Stimulated activated CD4-positive, alpha-beta T cell treated with anti-CD3 and anti-CD28 coated beads, Interleukin-1b, Interleukin-23, amount 100 ng/mL, for 1 hour (primary cell): ENCODE measurements at regions not wholly inside any gene's neighbourhood (a gene's known extent, or its start where the extent isn't known, plus 50 kb on each side); places are given as distances from the start of the nearest gene placed in this dataset.
"Not testable (repeated sequence)": the region's sequence is repeated elsewhere in the genome, so short reads cannot be mapped to it uniquely, and the experiment has no call there.

ENCODE experiments used
- DNase-seq, 2 donors: peaks; one replicate each; pipeline ENCODE4 v3.0.0-alpha.2; 2020; ENCODE audit warnings: low read depth in 2 of 2

DNA sequence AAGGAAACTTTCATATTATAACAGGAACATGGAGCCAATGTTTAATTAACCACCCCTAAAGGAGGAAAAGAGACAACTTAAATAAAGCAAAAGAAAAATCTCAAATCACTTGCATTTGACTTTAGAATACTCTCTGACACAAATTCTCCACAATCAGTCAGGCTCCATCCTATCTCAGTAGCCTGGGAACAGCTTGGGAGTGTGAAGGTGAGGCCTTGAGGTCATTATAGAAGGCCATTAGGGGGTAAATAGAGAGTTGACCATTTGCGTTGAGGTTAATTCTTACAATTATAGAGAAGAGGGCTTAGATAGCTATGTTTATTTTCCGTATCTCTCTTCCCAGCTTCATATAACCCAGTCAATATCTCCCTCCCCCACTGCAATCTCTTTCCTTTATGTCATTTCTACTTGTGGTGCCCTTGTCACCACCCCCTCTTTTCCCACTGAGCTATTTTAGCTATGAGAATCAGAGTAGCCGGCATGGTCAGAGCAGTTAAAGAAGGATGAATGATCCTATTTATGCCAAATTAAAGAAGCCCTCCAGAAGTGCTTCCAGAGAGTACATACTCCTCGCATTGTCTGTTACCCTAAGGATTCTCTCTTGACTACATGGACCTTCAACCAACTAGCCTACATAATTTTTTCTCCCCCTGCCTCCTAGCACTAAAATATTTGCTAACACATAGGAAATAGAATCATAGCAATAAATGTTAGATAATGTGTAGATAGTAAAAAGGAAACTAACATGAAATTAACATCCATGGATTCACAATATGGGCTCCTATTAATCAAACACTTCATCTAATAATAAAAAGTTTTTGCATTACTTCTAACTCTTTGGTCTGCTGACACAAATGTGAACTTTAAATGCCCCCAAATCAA lies 135.2 kb upstream of the KRR1 start:
- DNase-seq, result no peak

DNA sequence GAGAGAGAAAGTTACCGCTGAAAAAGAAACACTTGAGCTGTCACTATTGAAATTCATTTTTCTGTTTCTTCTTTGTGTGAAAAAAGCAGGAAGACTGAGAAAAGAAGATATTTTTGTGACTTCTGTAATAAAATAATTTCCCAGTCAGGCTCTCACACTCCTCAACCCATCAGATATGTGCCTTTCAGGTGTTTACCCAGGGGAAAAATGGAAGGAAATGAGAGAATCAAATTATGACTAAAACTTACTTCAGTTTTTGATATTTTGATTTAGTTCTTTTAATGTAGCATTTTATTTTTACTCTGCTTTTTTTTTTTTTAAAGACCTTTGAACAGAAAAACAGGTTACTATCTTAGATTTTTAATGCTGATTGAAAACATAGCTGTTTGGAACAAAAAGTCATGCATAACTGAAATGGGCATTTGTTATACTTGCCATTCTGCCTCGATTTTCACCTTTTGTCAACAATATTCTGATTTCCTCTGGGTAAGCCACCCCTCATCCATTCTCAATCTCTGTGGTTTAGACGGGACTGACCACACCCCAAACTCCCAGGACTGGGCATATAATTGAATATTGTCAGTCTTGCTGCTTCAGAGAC lies 133.2 kb upstream of the KRR1 start:
- no peak for DNase-seq

GRCh38 chr12:75643119-75643518 lies 131.7 kb upstream of the KRR1 start:
- DNase-seq, result not testable (repeated sequence)

- DNase-seq, result no peak
Measured at GRCh38 chr12:75642226-75642625, 130.8 kb upstream of the KRR1 start.

DNA sequence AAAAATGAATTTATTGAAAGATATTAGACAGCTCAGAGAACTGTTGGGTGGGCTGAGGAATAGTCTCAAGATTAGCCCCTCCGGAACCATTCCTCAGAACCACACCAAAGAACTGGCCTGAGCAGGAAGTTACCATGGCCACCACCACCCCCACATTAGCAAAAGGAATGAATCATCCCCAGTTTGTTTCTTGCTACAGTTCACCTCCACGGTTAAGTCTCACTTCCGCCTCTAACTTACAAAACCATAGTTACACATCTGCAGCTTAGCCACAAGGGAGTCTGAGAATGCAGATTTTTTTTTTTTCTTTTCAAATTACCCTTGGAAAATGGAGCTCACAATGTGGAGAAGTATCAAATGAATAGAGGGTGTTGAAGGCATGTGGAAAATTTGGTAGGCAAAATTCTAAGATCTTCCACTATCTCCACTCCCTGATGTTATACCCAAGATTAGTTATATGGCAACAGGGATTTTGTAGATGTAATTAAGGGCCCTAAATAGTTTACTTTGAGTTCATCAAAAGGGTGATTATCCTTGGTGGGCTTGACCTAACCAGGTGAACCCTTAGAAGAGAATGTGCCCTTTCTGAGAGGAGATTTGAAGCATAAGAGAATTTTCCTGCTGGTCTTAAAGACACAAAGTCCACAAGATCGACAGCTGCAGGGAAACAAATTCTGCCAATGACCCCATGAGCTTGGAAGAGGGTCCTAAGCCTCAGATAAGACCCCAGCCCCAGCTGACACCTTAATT lies 129.8 kb upstream of the KRR1 start:
- no peak for DNase-seq

- no peak for DNase-seq
Measured at GRCh38 chr12:75638792-75639191, 127.4 kb upstream of the KRR1 start.

DNA sequence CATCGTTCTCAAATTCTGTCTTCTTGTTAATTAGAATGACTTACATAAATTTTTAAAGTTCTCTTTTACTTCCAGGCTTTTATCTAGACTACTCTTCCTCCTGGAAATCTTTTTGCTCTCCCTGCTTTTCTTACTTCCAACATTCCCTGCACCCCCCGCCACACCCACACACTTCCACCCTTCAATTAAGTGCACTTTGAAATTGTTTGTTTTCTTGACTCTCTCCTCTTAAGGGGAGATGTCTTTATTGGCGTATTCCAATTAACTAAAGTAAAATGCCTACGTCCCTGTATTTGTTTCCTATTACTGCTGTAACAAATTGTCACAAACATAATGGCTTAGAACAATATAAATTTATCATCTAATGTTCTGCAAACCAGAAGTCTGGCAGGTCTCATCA lies 125.2 kb upstream of the KRR1 start:
- DNase-seq, result no peak

DNA sequence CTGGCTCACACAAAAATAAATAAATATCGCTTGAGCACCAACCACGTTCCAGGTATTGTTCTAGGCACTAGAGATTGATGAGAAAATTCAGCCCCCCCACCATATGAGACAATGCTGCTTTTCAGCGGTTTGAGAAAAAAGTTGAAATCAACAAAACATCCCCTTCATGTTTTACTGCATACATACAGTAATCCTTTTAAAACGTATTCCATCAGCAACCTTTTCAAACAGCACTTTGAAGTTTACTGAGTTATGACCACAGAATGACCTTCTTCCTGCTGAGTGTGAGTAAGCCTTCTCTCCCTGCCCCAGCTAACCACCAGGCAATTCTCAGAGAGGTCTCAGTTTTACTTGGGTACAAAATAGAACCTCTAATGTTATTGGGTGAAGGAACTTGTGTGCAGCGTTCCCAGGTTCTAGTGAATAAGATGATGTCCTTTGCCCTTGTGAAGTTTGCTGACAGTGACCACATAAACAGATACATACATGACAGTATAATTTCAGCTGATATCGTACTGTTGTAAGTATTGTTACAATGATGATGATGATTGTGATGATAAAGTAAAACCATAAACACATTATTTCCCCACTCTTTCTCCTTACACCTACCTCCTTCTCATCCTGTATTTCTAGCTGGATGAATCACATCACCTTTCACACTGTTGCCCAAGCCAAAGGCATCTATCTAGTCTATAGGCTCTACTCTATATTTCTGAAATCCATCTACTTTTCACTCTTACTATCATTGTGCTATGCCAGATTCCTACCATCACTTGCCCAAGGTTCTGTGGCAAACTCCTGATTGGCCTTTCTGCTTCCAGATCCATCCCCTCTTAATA lies 124.4 kb upstream of the KRR1 start:
- DNase-seq, result no peak

- no peak for DNase-seq
Measured at GRCh38 chr12:75634244-75635222, 123.1 kb upstream of the KRR1 start.

DNA sequence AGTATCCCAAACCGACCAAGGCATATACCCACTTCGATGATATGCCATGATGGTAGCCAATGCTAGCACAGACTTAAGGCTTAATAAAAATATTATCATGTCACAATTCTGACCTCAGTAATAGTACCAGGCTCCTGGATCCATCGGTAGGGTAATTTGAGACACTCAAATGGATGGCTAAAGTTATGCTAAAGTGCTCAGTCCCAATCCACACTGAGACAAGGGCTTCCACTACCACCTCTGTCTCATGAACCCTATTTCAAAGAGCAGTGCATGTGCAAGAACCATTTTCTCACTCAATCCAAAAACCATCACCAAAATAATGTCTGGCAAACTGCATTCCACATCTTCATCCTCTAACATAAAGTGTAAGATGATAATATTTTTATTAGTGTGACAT lies 122.4 kb upstream of the KRR1 start:
- no peak for DNase-seq

DNA sequence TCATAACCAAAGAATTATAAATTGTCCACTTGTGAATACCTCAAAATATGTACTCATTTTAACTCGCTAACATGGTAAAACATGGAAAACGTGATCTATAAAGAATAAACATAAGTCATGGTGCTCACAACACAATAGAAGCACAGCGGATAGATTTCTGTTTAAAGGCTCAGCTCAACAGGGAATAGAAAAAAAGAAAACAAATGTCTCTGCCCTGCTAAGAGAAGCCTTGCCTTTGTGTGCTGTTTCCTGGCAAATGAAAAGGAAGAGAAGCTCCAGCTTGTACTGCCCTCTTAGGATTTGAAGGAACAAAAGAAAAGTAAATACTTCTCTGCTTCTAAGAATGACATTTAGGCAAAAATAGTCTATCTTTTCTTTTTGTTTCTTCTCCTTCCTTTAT lies 121.0 kb upstream of the KRR1 start:
- no peak for DNase-seq

- DNase-seq, result no peak
Measured at GRCh38 chr12:75631831-75632230, 120.4 kb upstream of the KRR1 start.

GRCh38 chr12:75630091-75630490 lies 118.7 kb upstream of the KRR1 start:
- no peak for DNase-seq

DNA sequence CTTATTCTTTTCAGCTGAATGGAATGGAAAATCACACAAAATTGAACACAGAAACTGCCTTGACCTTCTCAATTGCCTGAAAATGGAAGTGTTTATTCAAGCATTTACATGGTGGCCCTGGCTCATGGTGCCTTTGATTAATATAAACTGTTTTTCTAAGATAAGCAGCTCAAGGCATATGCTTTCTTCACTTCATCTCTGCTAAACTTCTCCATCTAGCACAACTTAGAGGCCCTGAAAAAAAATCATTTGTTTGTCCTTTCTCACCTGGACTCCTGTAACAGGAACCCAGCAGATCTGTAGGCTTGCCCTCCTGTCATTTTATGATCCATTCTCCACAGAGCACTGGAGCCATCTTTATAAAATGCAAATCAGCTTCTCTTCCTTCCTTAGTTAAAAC lies 117.5 kb upstream of the KRR1 start:
- DNase-seq, result no peak

GRCh38 chr12:75628511-75628910 lies 117.1 kb upstream of the KRR1 start:
- no peak for DNase-seq

GRCh38 chr12:75623631-75624154 lies 112.3 kb upstream of the KRR1 start:
- no peak for DNase-seq

- DNase-seq, result no peak
Measured at GRCh38 chr12:75622492-75622891, 111.1 kb upstream of the KRR1 start.

GRCh38 chr12:75614396-75614795 lies 103.0 kb upstream of the KRR1 start:
- not testable (repeated sequence) for DNase-seq

- DNase-seq, result no peak
Measured at GRCh38 chr12:75613981-75614380, 102.6 kb upstream of the KRR1 start.

GRCh38 chr12:75611041-75611440 lies 99.6 kb upstream of the KRR1 start:
- no peak for DNase-seq
